ENCODE measurements at regions not wholly inside any gene's neighbourhood (a gene's known extent, or its start where the extent isn't known, plus 50 kb on each side); places are given as distances from the start of the nearest gene placed in this dataset.

GRCh38 chr18:40235323-40235722 is 1719.7 kb upstream of the PIK3C3 start:
- no peak overlapping the region for H3K27ac ChIP-seq
- H3K9me3 ChIP-seq = peaks cover 0 to 4% (median 0%) of the 10 kb centered on the region in 8 donors
- no peaks in the 10 kb centered on the region for H3K36me3 ChIP-seq
- 76 to 93% (median 83%) methylated on average over 2 of the region's 2 CpGs for WGBS, 5 donors
- H3K4me3 ChIP-seq = no peak overlapping the region
- TF ChIP-seq CTCF (IDR thresholded peaks at IDR 0.05 in 8 of 11, conservative IDR thresholded peaks at IDR 0.05 in 3 of 11) = no peak
- no peak for TF ChIP-seq POLR2A (IDR thresholded peaks at IDR 0.05)
- TF ChIP-seq POLR2AphosphoS5 (IDR thresholded peaks at IDR 0.05) = no peak
- DNase-seq = no peak
- no peaks in the 10 kb centered on the region for H3K27me3 ChIP-seq (replicated peaks in 1 of 7)
- intact Hi-C loops (cut with DNase I; ENCODE audit: low total_unique reads) = no loop called here
- H3K4me1 ChIP-seq = no peaks in the 10 kb centered on the region

GRCh38 chr18:40233931-40234616 is 1721.0 kb upstream of the PIK3C3 start:
- no peak overlapping the region for H3K27ac ChIP-seq
- TF ChIP-seq POLR2A (IDR thresholded peaks at IDR 0.05) = no peak
- no peak for TF ChIP-seq CTCF (IDR thresholded peaks at IDR 0.05 in 8 of 11, conservative IDR thresholded peaks at IDR 0.05 in 3 of 11)
- no peak for TF ChIP-seq POLR2AphosphoS5 (IDR thresholded peaks at IDR 0.05)
- no peaks in the 10 kb centered on the region for H3K36me3 ChIP-seq
- intact Hi-C loops (cut with DNase I; ENCODE audit: low total_unique reads) = no loop called here
- no peak for DNase-seq
- H3K4me3 ChIP-seq = no peak overlapping the region
- H3K9me3 ChIP-seq = peaks cover 0 to 4% (median 0%) of the 10 kb centered on the region in 8 donors
- no peaks in the 10 kb centered on the region for H3K27me3 ChIP-seq (replicated peaks in 1 of 7)
- no peaks in the 10 kb centered on the region for H3K4me1 ChIP-seq

GRCh38 chr18:40222776-40223175 is 1732.3 kb upstream of the PIK3C3 start:
- no peak for DNase-seq
- 68 to 90% (median 81%) methylated on average over 1 of the region's 1 CpG for WGBS, 5 donors
- Histone ChIP-seq H3K27ac (no peak overlapping the region), H3K27me3 (replicated peaks in 1 of 7) (no peaks in the 10 kb centered on the region), H3K36me3 (no peaks in the 10 kb centered on the region), H3K4me3 (no peak overlapping the region), H3K9me3 (peaks cover 0 to 4% (median 0%) of the 10 kb centered on the region in 8 donors), H3K4me1 (no peaks in the 10 kb centered on the region)
- no peak for TF ChIP-seq CTCF (IDR thresholded peaks at IDR 0.05 in 8 of 11, conservative IDR thresholded peaks at IDR 0.05 in 3 of 11)
- no peak for TF ChIP-seq POLR2AphosphoS5 (IDR thresholded peaks at IDR 0.05)
- no peak for TF ChIP-seq POLR2A (IDR thresholded peaks at IDR 0.05)
- intact Hi-C loops (cut with DNase I; ENCODE audit: low total_unique reads) = no loop called here

GRCh38 chr18:40216856-40217255 is 1738.2 kb upstream of the PIK3C3 start:
- no peak for DNase-seq
- H3K27ac ChIP-seq = no peak overlapping the region
- no peaks in the 10 kb centered on the region for H3K36me3 ChIP-seq
- no peaks in the 10 kb centered on the region for H3K4me1 ChIP-seq
- 43 to 58% (median 46%) methylated on average over 1 of the region's 1 CpG for WGBS, 5 donors
- H3K9me3 ChIP-seq = peaks cover 0 to 4% (median 0%) of the 10 kb centered on the region in 8 donors
- H3K4me3 ChIP-seq = no peak overlapping the region
- H3K27me3 ChIP-seq (replicated peaks in 1 of 7) = no peaks in the 10 kb centered on the region
- TF ChIP-seq POLR2A (IDR thresholded peaks at IDR 0.05) (no peak), CTCF (IDR thresholded peaks at IDR 0.05 in 8 of 11, conservative IDR thresholded peaks at IDR 0.05 in 3 of 11) (no peak), POLR2AphosphoS5 (IDR thresholded peaks at IDR 0.05) (no peak)
- intact Hi-C loops (cut with DNase I; ENCODE audit: low total_unique reads) = no loop called here
